HEK293T (cell line): ENCODE measurements at regions not wholly inside any gene's neighbourhood (a gene's known extent, or its start where the extent isn't known, plus 50 kb on each side); places are given as distances from the start of the nearest gene placed in this dataset.

Experiments used
- CTCF ChIA-PET: fragments of 350-600 bp; formaldehyde crosslinking; extraction: SDS; loops from one replicate; lab custom pipeline; 2021; ENCODE audit warnings: antibody characterized with exemption, inconsistent platforms; lab: Yijun Ruan, JAX
- POLR2A ChIA-PET: fragments of 350-600 bp; formaldehyde crosslinking; extraction: SDS; loops from one replicate; lab custom pipeline; 2020; ENCODE audit warnings: antibody characterized with exemption, inconsistent platforms; lab: Yijun Ruan, JAX
- DNase-seq: peaks from one replicate; pipeline ENCODE4 v3.0.0; 2012; ENCODE audit warnings: mixed read lengths; ENCODE audit errors: extremely low spot score
- ARNT ChIP-seq: fragments of 450-650 bp; IDR thresholded peaks from 2 replicates; pipeline ENCODE4 v1.6.1; 2017; ENCODE audit warnings: mild to moderate bottlenecking
- BHLHE40 ChIP-seq: fragments of 450-650 bp; IDR thresholded peaks from 2 replicates; pipeline ENCODE4 v1.6.1; 2016; ENCODE audit warnings: mild to moderate bottlenecking, moderate library complexity, borderline replicate concordance
- CTBP1 ChIP-seq: fragments of 450-650 bp; IDR thresholded peaks from 2 replicates; pipeline ENCODE4 v1.6.1; 2016; ENCODE audit warnings: borderline replicate concordance
- ELF4 ChIP-seq: fragments of 450-650 bp; IDR thresholded peaks from 2 replicates; pipeline ENCODE4 v1.6.1; 2017; ENCODE audit warnings: antibody characterized with exemption
- FOXA1 ChIP-seq: fragments of 450-650 bp; IDR thresholded peaks from 2 replicates; pipeline ENCODE4 v1.6.1; 2016; ENCODE audit warnings: mild to moderate bottlenecking
- FOXK2 ChIP-seq: fragments of 450-650 bp; IDR thresholded peaks from 2 replicates; pipeline ENCODE4 v1.6.1; 2016; ENCODE audit warnings: mild to moderate bottlenecking
- FOXM1 ChIP-seq: fragments of 450-650 bp; IDR thresholded peaks from 2 replicates; pipeline ENCODE4 v1.6.1; 2017; ENCODE audit warnings: mild to moderate bottlenecking, borderline replicate concordance
- HDGF ChIP-seq: fragments of 450-650 bp; IDR thresholded peaks from 2 replicates; pipeline ENCODE4 v1.6.1; 2017; ENCODE audit warnings: antibody characterized with exemption, borderline replicate concordance
- L3MBTL2 ChIP-seq: fragments of 450-650 bp; conservative IDR thresholded peaks from 2 replicates; pipeline ENCODE4 v1.6.1; 2016; ENCODE audit warnings: mild to moderate bottlenecking
- LEF1 ChIP-seq: fragments of 450-650 bp; IDR thresholded peaks from 2 replicates; pipeline ENCODE4 v1.6.1; 2017; ENCODE audit warnings: mild to moderate bottlenecking, borderline replicate concordance
- NFRKB ChIP-seq: fragments of 450-650 bp; IDR thresholded peaks from 2 replicates; pipeline ENCODE4 v1.6.1; 2016; ENCODE audit warnings: mild to moderate bottlenecking, moderate library complexity
- PKNOX1 ChIP-seq: fragments of 450-650 bp; IDR thresholded peaks from 2 replicates; pipeline ENCODE4 v1.6.1; 2016
- SP1 ChIP-seq: fragments of 450-650 bp; IDR thresholded peaks from 2 replicates; pipeline ENCODE4 v1.6.1; 2017
- SUZ12 ChIP-seq: fragments of 450-650 bp; IDR thresholded peaks from 2 replicates; pipeline ENCODE4 v1.6.1; 2016; ENCODE audit warnings: mild to moderate bottlenecking
- TARDBP ChIP-seq: fragments of 450-650 bp; IDR thresholded peaks from 2 replicates; pipeline ENCODE4 v1.6.1; 2016
- ZNF384 ChIP-seq: fragments of 450-650 bp; IDR thresholded peaks from 2 replicates; pipeline ENCODE4 v1.6.1; 2016

- TF ChIP-seq CTBP1 = no peak
- TF ChIP-seq FOXA1 = no peak
- TF ChIP-seq L3MBTL2 = no peak
- no peak for TF ChIP-seq LEF1
- TF ChIP-seq PKNOX1 = no peak
- TF ChIP-seq ELF4 = no peak
- TF ChIP-seq FOXK2 = no peak
- no peak for TF ChIP-seq NFRKB
- TF ChIP-seq BHLHE40 = no peak
- no peak for TF ChIP-seq ZNF384
- no peak for TF ChIP-seq SUZ12
- no peak for TF ChIP-seq SP1
- no peak for TF ChIP-seq TARDBP
- no peak for TF ChIP-seq ARNT
- TF ChIP-seq HDGF = no peak
- no peak for TF ChIP-seq FOXM1
- no peak for DNase-seq
- POLR2A ChIA-PET = no interaction called here
- CTCF ChIA-PET = no interaction called here
Observed at GRCh38 chr20:16978497-16978896, 230.3 kb downstream of the OTOR start.

GRCh38 chr20:16982091-16982726 is 234.1 kb downstream of the OTOR start:
- DNase-seq = no peak
- TF ChIP-seq CTBP1 (no peak), FOXA1 (no peak), PKNOX1 (no peak), ZNF384 (no peak), HDGF (no peak), SUZ12 (no peak), ELF4 (no peak), LEF1 (no peak), FOXM1 (no peak), ARNT (no peak), SP1 (no peak)
- POLR2A ChIA-PET = no interaction called here
- CTCF ChIA-PET = no interaction called here

GRCh38 chr20:16984481-16984880 is 236.3 kb downstream of the OTOR start:
- no peak for DNase-seq
- CTCF ChIA-PET = no interaction called here
- POLR2A ChIA-PET = no interaction called here
- no peak for TF ChIP-seq PKNOX1
- no peak for TF ChIP-seq NFRKB
- no peak for TF ChIP-seq FOXA1
- TF ChIP-seq HDGF = no peak
- TF ChIP-seq FOXK2 = no peak
- no peak for TF ChIP-seq TARDBP

GRCh38 chr20:17003170-17003870 is 223.5 kb upstream of the PCSK2 start:
- no peak for DNase-seq
- CTCF ChIA-PET = no interaction called here
- POLR2A ChIA-PET = no interaction called here
- TF ChIP-seq ELF4 = no peak
- TF ChIP-seq HDGF = no peak
- no peak for TF ChIP-seq SP1
- TF ChIP-seq LEF1 = no peak
- TF ChIP-seq CTBP1 = no peak
- no peak for TF ChIP-seq PKNOX1
- no peak for TF ChIP-seq ARNT
- TF ChIP-seq ZNF384 = no peak

GRCh38 chr20:17010181-17010580 is 216.7 kb upstream of the PCSK2 start:
- no peak for TF ChIP-seq ELF4
- no peak for TF ChIP-seq SUZ12
- ChIA-PET POLR2A (no interaction called here), CTCF (no interaction called here)
- DNase-seq = no peak

GRCh38 chr20:17012546-17013226 is 214.2 kb upstream of the PCSK2 start:
- TF ChIP-seq SP1 (no peak), ZNF384 (no peak), LEF1 (no peak), ELF4 (no peak), TARDBP (no peak), PKNOX1 (no peak)
- DNase-seq = no peak
- ChIA-PET POLR2A (no interaction called here), CTCF (no interaction called here)
